Adipocyte (in vitro differentiated cells): ENCODE measurements at regions not wholly inside any gene's neighbourhood (a gene's known extent, or its start where the extent isn't known, plus 50 kb on each side); places are given as distances from the start of the nearest gene placed in this dataset.

Experiments
- DNase-seq: peaks from one replicate; pipeline ENCODE4 v3.0.0-alpha.2; 2015; ENCODE audit warnings: low read depth
- H3K27me3 ChIP-seq: replicated peaks from 2 replicates; pipeline ENCODE4 v1.7.0; 2013; ENCODE audit warnings: mild to moderate bottlenecking, low read length, moderate library complexity; ENCODE audit not compliant: control insufficient read depth, insufficient read depth
- H3K36me3 ChIP-seq: 2 replicates; pipeline ENCODE4 v1.7.0; 2013; ENCODE audit warnings: low read length, mild to moderate bottlenecking, moderate library complexity; ENCODE audit not compliant: control insufficient read depth, insufficient read depth, severe bottlenecking
- H3K4me1 ChIP-seq: 2 replicates; pipeline ENCODE4 v1.7.0; 2013; ENCODE audit warnings: mild to moderate bottlenecking, low read length, moderate library complexity; ENCODE audit not compliant: control insufficient read depth, insufficient read depth
- H3K4me3 ChIP-seq: 2 replicates; pipeline ENCODE4 v1.7.0; 2013; ENCODE audit warnings: mild to moderate bottlenecking, low read length, moderate library complexity
- H3K9ac ChIP-seq: 2 replicates; pipeline ENCODE4 v1.7.0; 2013; ENCODE audit warnings: mild to moderate bottlenecking, low read length, moderate library complexity
- H3K9me3 ChIP-seq: 2 replicates; pipeline ENCODE4 v1.7.0; 2013; ENCODE audit warnings: mild to moderate bottlenecking, low read length, moderate library complexity; ENCODE audit not compliant: control insufficient read depth

DNA sequence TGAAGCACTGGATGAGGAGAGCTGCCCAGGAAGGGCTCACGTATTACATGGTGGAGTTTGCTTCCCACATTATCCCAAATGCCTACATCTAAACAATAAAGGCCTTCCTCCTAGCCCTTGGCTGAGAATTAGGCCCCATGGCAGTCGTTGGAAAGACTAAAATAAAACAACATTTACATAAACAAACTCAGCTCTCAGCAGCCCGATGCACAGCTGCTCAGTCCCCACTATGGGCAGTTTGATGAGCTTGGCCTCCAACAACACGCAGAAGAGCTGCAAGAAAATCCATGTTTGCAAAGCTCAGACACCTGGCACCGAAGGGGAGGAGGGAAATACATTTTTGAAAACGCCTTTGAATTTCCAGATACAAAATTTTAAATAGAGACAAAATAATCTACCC is 352.4 kb downstream of the EIPR1 start:
- Histone ChIP-seq H3K4me1 (no peaks in the 10 kb centered on the region), H3K9me3 (no peaks in the 10 kb centered on the region), H3K4me3 (no peak overlapping the region), H3K9ac (no peak overlapping the region), H3K36me3 (no peaks in the 10 kb centered on the region), H3K27me3 (no peaks in the 10 kb centered on the region)
- no peak for DNase-seq

DNA sequence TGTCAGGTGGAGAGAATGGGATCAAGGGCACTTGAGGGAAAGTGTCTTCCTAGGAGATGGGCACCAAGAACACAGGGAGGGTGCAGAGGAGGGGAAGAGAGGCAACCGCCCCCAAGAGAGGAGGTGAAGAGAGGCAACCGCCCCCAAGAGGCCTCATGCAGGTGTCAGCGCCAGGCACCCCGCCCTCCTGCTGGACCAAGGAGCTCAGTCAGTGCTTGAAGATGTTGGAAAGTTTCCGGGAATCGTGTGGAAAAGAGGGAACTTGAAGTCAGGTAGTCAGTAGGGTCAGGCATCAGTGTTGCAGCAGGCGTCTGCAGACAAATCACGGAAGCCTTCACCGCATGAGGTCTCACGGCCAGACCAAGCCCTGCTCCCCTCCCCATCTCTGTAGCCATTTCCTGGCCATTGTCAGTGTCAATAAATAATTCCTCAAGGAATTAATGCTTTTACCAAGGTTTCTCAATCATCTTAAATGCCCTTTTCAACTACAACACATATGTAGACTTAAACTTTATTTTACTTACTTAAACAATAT is 353.1 kb downstream of the EIPR1 start:
- Histone ChIP-seq H3K9ac (no peak overlapping the region), H3K4me1 (no peaks in the 10 kb centered on the region), H3K36me3 (no peaks in the 10 kb centered on the region), H3K27me3 (no peaks in the 10 kb centered on the region), H3K9me3 (no peaks in the 10 kb centered on the region), H3K4me3 (no peak overlapping the region)
- no peak for DNase-seq

- Histone ChIP-seq H3K27me3 (no peaks in the 10 kb centered on the region), H3K36me3 (no peaks in the 10 kb centered on the region), H3K9me3 (no peaks in the 10 kb centered on the region), H3K9ac (no peak overlapping the region), H3K4me3 (no peak overlapping the region), H3K4me1 (no peaks in the 10 kb centered on the region)
- no peak for DNase-seq
These were observed 354.1 kb downstream of the EIPR1 start for GRCh38 chr2:3023531-3023930.

DNA sequence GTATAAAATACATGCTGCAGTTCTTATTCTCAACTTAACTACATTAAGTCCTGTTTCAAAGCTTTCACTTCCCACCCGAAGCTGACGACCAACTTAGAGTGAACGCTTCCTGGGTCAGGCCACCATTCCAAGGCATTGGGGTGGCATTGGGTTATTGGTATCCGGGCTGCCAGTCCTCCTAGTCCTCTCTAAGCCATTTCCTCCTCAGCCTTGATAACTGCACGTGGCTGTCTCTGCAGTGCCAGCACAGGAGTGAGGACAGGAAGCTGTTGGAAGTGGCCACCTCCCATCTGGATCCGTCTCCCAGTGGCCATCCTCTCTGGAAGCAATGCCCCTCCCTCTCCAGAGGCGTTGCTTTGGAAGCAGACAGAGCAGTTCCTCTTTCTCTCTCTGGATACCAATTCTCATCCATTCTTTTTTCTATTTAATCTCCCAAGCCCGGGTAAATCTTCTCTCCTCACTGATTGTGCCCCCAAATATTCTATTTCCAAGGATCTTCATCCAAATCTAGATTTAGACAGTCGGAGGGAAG is 354.7 kb downstream of the EIPR1 start:
- H3K4me3 ChIP-seq, result no peak overlapping the region

DNA sequence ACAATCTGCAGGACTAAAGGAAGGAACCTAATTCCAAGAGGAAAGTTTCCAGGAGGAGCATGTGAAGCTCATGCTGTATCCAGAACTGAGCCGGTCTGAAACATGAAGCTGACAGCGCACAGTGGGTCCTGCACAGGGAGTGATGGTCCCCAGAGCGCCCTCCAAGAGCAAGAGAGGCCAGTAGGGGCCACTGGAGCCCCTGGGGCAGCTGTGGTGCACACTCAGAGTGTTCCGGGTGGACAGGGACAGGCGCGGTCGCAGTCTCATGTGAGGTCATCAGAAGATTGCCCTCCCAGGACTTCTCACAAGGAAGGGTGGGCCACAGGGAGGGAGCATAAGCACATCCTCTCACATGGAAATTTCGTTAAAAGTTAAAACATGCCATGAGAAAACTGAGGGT is 355.9 kb downstream of the EIPR1 start:
- no peak overlapping the region for H3K4me3 ChIP-seq
- H3K9ac ChIP-seq, result no peak overlapping the region
- H3K36me3 ChIP-seq, result no peaks in the 10 kb centered on the region
- H3K4me1 ChIP-seq, result no peaks in the 10 kb centered on the region
- H3K9me3 ChIP-seq, result peaks cover 14% of the 10 kb centered on the region
- H3K27me3 ChIP-seq, result no peaks in the 10 kb centered on the region
- no peak for DNase-seq

More for the DNA sequence above, 354.7 kb downstream of the EIPR1 start:
- no peak for DNase-seq
- Histone ChIP-seq H3K36me3 (no peaks in the 10 kb centered on the region), H3K4me1 (no peaks in the 10 kb centered on the region), H3K9me3 (peaks cover 3% of the 10 kb centered on the region), H3K27me3 (no peaks in the 10 kb centered on the region), H3K9ac (no peak overlapping the region)

DNA sequence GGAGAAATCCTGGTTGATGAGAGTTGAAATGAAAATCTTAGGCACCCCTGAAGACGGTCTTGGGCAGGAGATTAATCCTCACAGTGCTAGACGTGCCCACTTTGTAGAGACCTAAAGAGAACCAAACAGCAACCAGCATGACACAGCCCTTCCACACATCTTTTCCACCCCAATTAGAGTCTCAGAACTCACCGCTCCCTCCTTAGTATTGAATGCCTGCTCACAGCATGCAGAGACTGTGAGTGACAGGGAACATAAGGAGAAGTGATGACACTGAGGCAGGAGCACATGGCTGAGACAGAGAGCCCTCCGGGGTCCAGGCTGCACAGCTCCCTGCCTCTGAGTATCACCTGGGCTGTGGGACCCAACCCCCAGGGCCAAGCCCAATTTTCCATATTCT is 367.6 kb downstream of the EIPR1 start:
- Histone ChIP-seq H3K9me3 (peaks cover 16% of the 10 kb centered on the region), H3K36me3 (no peaks in the 10 kb centered on the region), H3K27me3 (peaks cover 13% of the 10 kb centered on the region), H3K9ac (no peak overlapping the region), H3K4me3 (no peak overlapping the region), H3K4me1 (no peaks in the 10 kb centered on the region)
- DNase-seq, result no peak

GRCh38 chr2:3009483-3009882 is 368.1 kb downstream of the EIPR1 start:
- DNase-seq, result no peak
- no peaks in the 10 kb centered on the region for H3K36me3 ChIP-seq
- H3K9me3 ChIP-seq, result peaks cover 15% of the 10 kb centered on the region
- peaks cover 16% of the 10 kb centered on the region for H3K27me3 ChIP-seq
- no peak overlapping the region for H3K9ac ChIP-seq
- no peak overlapping the region for H3K4me3 ChIP-seq
- no peaks in the 10 kb centered on the region for H3K4me1 ChIP-seq

DNA sequence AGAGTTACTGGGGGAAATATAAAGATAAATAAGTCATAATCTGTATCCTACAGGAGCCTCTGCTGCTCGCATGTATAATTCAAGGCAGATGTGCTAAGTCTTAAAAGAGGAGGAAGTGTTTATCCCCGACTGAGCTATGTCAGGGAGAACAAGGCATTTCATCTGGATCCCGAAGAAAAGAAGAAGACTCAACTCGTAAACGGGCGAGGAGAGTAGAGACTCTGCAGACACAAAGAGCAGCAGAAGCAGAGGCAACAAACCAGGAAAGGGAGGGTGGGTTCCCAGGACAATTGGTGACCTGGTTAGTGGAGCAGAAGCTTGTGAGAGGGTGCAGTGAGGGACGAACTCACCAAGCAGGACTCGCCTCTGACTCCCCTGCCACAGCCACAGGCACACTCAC is 368.6 kb downstream of the EIPR1 start:
- no peaks in the 10 kb centered on the region for H3K36me3 ChIP-seq
- no peak overlapping the region for H3K9ac ChIP-seq
- peaks cover 18% of the 10 kb centered on the region for H3K27me3 ChIP-seq
- no peak overlapping the region for H3K4me3 ChIP-seq
- no peaks in the 10 kb centered on the region for H3K4me1 ChIP-seq
- peaks cover 10% of the 10 kb centered on the region for H3K9me3 ChIP-seq
- no peak for DNase-seq

- no peaks in the 10 kb centered on the region for H3K4me1 ChIP-seq
- peaks cover 18% of the 10 kb centered on the region for H3K27me3 ChIP-seq
These were observed 369.1 kb downstream of the EIPR1 start for GRCh38 chr2:3008561-3008960.

GRCh38 chr2:3007135-3007534 is 370.5 kb downstream of the EIPR1 start:
- H3K4me3 ChIP-seq, result no peak overlapping the region
- no peak for DNase-seq
- H3K27me3 ChIP-seq, result peaks cover 20% of the 10 kb centered on the region
- no peak overlapping the region for H3K9ac ChIP-seq
- H3K36me3 ChIP-seq, result no peaks in the 10 kb centered on the region
- H3K9me3 ChIP-seq, result no peaks in the 10 kb centered on the region
- no peaks in the 10 kb centered on the region for H3K4me1 ChIP-seq

More at GRCh38 chr2:3008561-3008960, 369.1 kb downstream of the EIPR1 start:
- Histone ChIP-seq H3K4me3 (no peak overlapping the region), H3K9me3 (peaks cover 6% of the 10 kb centered on the region), H3K9ac (no peak overlapping the region), H3K36me3 (no peaks in the 10 kb centered on the region)
- no peak for DNase-seq

DNA sequence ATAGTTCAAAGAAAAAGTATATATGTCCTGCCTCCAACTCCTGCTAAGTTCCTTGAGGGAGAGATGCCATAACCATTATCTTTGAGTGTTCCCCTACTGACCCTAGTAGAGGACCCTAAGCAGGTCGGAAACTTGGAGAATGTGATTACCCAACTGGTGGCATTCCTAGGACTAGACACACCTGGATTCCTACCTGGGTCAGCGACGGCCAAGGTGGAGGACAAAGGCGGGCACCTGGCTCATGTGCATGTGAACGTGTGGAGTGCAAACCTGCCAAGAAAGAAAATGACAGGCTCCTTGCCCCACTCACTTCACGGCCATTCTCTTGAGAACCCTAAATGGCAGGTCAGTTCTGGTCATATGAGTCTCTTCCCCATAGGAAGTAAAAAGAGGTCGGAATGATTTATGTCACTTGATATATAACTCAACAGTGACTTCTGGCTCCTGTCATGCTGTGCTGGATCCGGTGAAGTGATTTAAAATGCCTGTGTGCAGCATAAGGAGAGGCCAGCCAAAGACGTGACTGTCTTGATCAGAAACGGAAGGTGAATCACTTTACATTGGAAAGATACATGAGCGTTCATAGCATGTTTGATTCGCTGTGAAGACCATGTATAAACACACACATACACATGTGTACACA is 371.6 kb downstream of the EIPR1 start:
- no peaks in the 10 kb centered on the region for H3K4me1 ChIP-seq
- no peaks in the 10 kb centered on the region for H3K9me3 ChIP-seq
- no peak for DNase-seq
- peaks cover 27% of the 10 kb centered on the region for H3K27me3 ChIP-seq
- no peaks in the 10 kb centered on the region for H3K36me3 ChIP-seq
- H3K4me3 ChIP-seq, result no peak overlapping the region
- H3K9ac ChIP-seq, result no peak overlapping the region
